AG04449 (cell line): ENCODE measurements at regions not wholly inside any gene's neighbourhood (a gene's known extent, or its start where the extent isn't known, plus 50 kb on each side); places are given as distances from the start of the nearest gene placed in this dataset.

Experiments
- CTCF ChIA-PET: fragments of 350-600 bp; formaldehyde crosslinking; extraction: SDS; loops from one replicate; lab custom pipeline; 2021; ENCODE audit warnings: antibody characterized with exemption; lab: Yijun Ruan, JAX
- POLR2A ChIA-PET: fragments of 400-600, 350-600 bp; formaldehyde crosslinking; extraction: SDS; loops from one replicate; lab custom pipeline; 2020; ENCODE audit warnings: antibody characterized with exemption, inconsistent platforms; lab: Yijun Ruan, JAX
- DNase-seq: peaks from one replicate; pipeline ENCODE4 v3.0.0-alpha.2; 2010; ENCODE audit warnings: low read depth, low spot score
- H3K4me3 ChIP-seq: 2 replicates; pipeline ENCODE4 v1.5.1; 2011; ENCODE audit warnings: low read depth, mild to moderate bottlenecking, control low read depth, low read length
- CTCF ChIP-seq: IDR thresholded peaks from one replicate; pipeline ENCODE4 v1.5.1; 2011; ENCODE audit warnings: mild to moderate bottlenecking, moderate library complexity, low read length, control low read depth, inconsistent platforms; ENCODE audit not compliant: insufficient read depth; ENCODE audit errors: missing control alignments

GRCh38 chr2:166381-166780 lies 97.5 kb downstream of the SH3YL1 start:
- no peak overlapping the region for H3K4me3 ChIP-seq
- no peak for DNase-seq
- no peak for TF ChIP-seq CTCF
- POLR2A ChIA-PET: no interaction called here
- CTCF ChIA-PET: no interaction called here

- CTCF ChIA-PET: no interaction called here
- DNase-seq: no peak
- POLR2A ChIA-PET: no interaction called here
- no peak for TF ChIP-seq CTCF
- H3K4me3 ChIP-seq: no peak overlapping the region
Observed at GRCh38 chr2:165530-165929, 98.3 kb downstream of the SH3YL1 start.

- no peak for TF ChIP-seq CTCF
- no peak overlapping the region for H3K4me3 ChIP-seq
- CTCF ChIA-PET: no interaction called here
- no peak for DNase-seq
- POLR2A ChIA-PET: no interaction called here
Observed at GRCh38 chr2:162473-163382, 101.1 kb downstream of the SH3YL1 start.

GRCh38 chr2:161729-162128 lies 102.1 kb downstream of the SH3YL1 start:
- H3K4me3 ChIP-seq: no peak overlapping the region
- CTCF ChIA-PET: no interaction called here
- POLR2A ChIA-PET: no interaction called here
- no peak for TF ChIP-seq CTCF
- no peak for DNase-seq

- ChIA-PET CTCF (no interaction called here), POLR2A (interaction anchor here (0.8 kb wide), 1 partner anchor 338 kb away, joined by 3 read pairs; no protein-coding TSS in a partner anchor)
- H3K4me3 ChIP-seq: no peak overlapping the region
- no peak for TF ChIP-seq CTCF
- DNase-seq: no peak
Observed at GRCh38 chr2:151553-152334, 105.4 kb upstream of the FAM110C start.

GRCh38 chr2:145407-145806 lies 99.1 kb upstream of the FAM110C start:
- no peak for TF ChIP-seq CTCF
- POLR2A ChIA-PET: no interaction called here

More at GRCh38 chr2:145407-145806, 99.1 kb upstream of the FAM110C start:
- DNase-seq: no peak
- CTCF ChIA-PET: no interaction called here
- H3K4me3 ChIP-seq: no peak overlapping the region
